Common myeloid progenitor, CD34-positive (primary cell): ENCODE measurements at regions not wholly inside any gene's neighbourhood (a gene's known extent, or its start where the extent isn't known, plus 50 kb on each side); places are given as distances from the start of the nearest gene placed in this dataset.

ENCODE experiments used
- CTCF ChIA-PET: fragments of 350-600 bp; sonication (Branson Sonifier 250); formaldehyde crosslinking; loops from one replicate; lab custom pipeline; 2021; ENCODE audit warnings: antibody characterized with exemption; lab: Charles Lee
- POLR2A ChIA-PET: fragments of 350-600 bp; sonication (Branson Sonifier 250); formaldehyde crosslinking; loops from one replicate; lab custom pipeline; 2021; ENCODE audit warnings: antibody characterized with exemption; lab: Charles Lee
- DNase-seq, 3 donors: peaks; one replicate each; pipeline versions ENCODE4 v3.0.0 to v3.0.0-alpha.2; 2013
- H3K27ac ChIP-seq, 2 experiments: 1 replicate in 1 of 2; 2 replicates in 1 of 2; pipeline ENCODE4 v1.7.0; 2013; ENCODE audit warnings: inconsistent platforms in 2 of 2, low read length in 2 of 2, mild to moderate bottlenecking in 2 of 2, low read depth in 1 of 2, moderate library complexity in 1 of 2; ENCODE audit not compliant: severe bottlenecking in 2 of 2, insufficient read depth in 1 of 2, poor library complexity in 1 of 2
- H3K27me3 ChIP-seq, 5 experiments: replicated peaks in 2 of 5; 1 replicate in 3 of 5; 2 replicates in 2 of 5; pipeline versions ENCODE4 v1.6.1 to v1.7.0; 2013; ENCODE audit warnings: low read length in 4 of 5, mild to moderate bottlenecking in 2 of 5, moderate library complexity in 2 of 5, inconsistent platforms in 1 of 5; ENCODE audit not compliant: insufficient read depth in 5 of 5, control insufficient read depth in 4 of 5
- H3K36me3 ChIP-seq, 4 experiments: 1 replicate in 2 of 4; 2 replicates in 2 of 4; pipeline versions ENCODE4 v1.6.1 to v1.7.0; 2013; ENCODE audit warnings: low read length in 3 of 4, control low read depth in 1 of 4, mild to moderate bottlenecking in 1 of 4; ENCODE audit not compliant: control insufficient read depth in 4 of 4, insufficient read depth in 4 of 4
- H3K4me1 ChIP-seq, 4 experiments: 1 replicate in 3 of 4; 2 replicates in 1 of 4; pipeline versions ENCODE4 v1.6.1 to v1.7.1; 2013; ENCODE audit warnings: low read length in 3 of 4, mild to moderate bottlenecking in 3 of 4, control low read depth in 1 of 4, inconsistent platforms in 1 of 4, moderate library complexity in 1 of 4; ENCODE audit not compliant: control insufficient read depth in 4 of 4, insufficient read depth in 4 of 4; ENCODE audit errors: control extremely low read depth in 1 of 4
- H3K4me3 ChIP-seq, 7 experiments: 1 replicate in 4 of 7; 2 replicates in 3 of 7; pipeline versions ENCODE4 v1.5.1 to v1.7.0; 2013; ENCODE audit warnings: mild to moderate bottlenecking in 7 of 7, low read length in 6 of 7, moderate library complexity in 6 of 7, inconsistent platforms in 2 of 7, low read depth in 2 of 7, control low read depth in 1 of 7; ENCODE audit not compliant: insufficient read depth in 4 of 7, control insufficient read depth in 1 of 7; ENCODE audit errors: extremely low read depth in 1 of 7
- H3K9me3 ChIP-seq, 5 experiments: 1 replicate in 4 of 5; 2 replicates in 1 of 5; pipeline versions ENCODE4 v1.6.1 to v1.7.1; 2013; ENCODE audit warnings: low read length in 4 of 5, mild to moderate bottlenecking in 2 of 5, inconsistent platforms in 1 of 5, low read depth in 1 of 5, moderate library complexity in 1 of 5; ENCODE audit not compliant: control insufficient read depth in 4 of 5, insufficient read depth in 2 of 5; ENCODE audit errors: control extremely low read depth in 1 of 5
- WGBS: methylation state at CpG from one replicate; pipeline ENCODE4 v1.1.5; 2013; ENCODE audit not compliant: insufficient coverage; 5-methylcytosine and 5-hydroxymethylcytosine counted together

DNA sequence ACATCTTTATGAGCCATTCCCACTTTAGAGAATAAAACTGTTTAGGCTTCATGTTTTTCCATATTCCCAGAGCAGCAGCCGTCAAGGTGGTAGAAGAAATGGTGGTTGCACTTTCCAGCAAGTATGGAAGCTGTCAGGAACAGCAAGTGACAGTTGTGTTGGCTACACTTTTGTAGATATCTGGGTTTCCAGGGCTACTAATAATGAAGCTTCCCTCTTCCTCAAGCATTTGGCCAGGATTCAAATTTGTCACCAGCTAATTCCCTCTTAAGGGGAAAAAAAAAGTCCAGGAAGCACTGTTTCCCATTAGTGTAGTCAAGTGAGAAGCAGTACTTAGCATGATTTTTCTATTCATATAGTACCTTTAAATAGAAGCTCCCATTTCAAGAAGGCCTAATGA is 252.8 kb downstream of the IGSF11 start:
- ChIA-PET CTCF (no interaction called here), POLR2A (no interaction called here)
- H3K4me3 ChIP-seq: no peak overlapping the region
- no CpG with 5 or more reads among the region's 1 CpG for WGBS
- H3K4me1 ChIP-seq: no peaks in the 10 kb centered on the region
- H3K27ac ChIP-seq: no peak overlapping the region
- peaks cover 0 to 3% (median 0%) of the 10 kb centered on the region in 5 experiments for H3K27me3 ChIP-seq
- H3K9me3 ChIP-seq: no peaks in the 10 kb centered on the region
- H3K36me3 ChIP-seq: no peaks in the 10 kb centered on the region
- no peak for DNase-seq

DNA sequence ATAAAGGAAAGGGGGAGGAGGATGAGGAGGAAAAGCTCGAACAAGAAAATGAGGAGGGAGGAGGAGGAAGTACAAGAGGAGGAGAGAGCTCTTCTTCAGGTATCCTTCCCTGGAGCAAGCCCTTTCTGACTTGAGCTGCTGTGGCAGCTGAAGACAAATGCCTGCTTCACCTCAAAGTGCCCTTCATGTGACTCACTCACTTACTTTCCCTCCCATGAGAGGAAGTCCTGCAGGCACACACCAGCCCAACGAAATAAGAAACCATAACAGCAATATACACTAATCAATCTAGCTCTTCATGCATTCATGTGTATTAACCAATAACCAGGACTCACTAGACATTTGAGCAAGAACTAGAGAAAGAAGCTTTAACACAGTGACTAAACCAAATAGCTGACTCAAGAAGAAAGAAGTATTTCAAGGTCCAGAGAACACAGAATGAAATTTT is 251.9 kb downstream of the IGSF11 start:
- POLR2A ChIA-PET: no interaction called here
- no peaks in the 10 kb centered on the region for H3K36me3 ChIP-seq
- no CpG with 5 or more reads among the region's 2 CpGs for WGBS
- no peak overlapping the region for H3K27ac ChIP-seq
- H3K9me3 ChIP-seq: no peaks in the 10 kb centered on the region
- H3K4me1 ChIP-seq: no peaks in the 10 kb centered on the region
- CTCF ChIA-PET: interaction anchor here (0.7 kb wide), 1 partner anchor 156 kb away, joined by 3 read pairs; no protein-coding TSS in a partner anchor
- no peak overlapping the region for H3K4me3 ChIP-seq
- H3K27me3 ChIP-seq: peaks cover 0 to 3% (median 0%) of the 10 kb centered on the region in 5 experiments
- no peak for DNase-seq

DNA sequence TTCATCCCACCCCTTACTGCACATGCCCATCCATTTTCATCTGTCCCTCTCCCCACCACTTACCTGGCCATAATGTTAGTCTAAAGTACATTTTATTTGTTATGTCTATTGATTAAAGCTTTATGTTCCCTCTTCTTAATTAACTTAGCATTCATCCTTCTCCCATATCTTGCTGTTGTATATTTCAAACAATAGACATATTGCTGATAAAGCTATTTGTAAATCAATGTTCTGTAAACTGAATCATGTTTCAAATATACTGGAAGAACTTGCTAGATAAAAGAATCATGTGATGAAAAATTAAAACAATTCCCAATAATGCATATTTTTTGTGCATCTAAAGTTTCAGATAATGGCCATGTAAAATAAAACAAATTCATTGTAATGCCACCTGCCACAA is 249.2 kb downstream of the IGSF11 start:
- no peak overlapping the region for H3K27ac ChIP-seq
- no peak for DNase-seq
- peaks cover 0 to 2% (median 0%) of the 10 kb centered on the region in 5 experiments for H3K27me3 ChIP-seq
- ChIA-PET POLR2A (no interaction called here), CTCF (no interaction called here)
- H3K9me3 ChIP-seq: no peaks in the 10 kb centered on the region
- H3K4me1 ChIP-seq: no peaks in the 10 kb centered on the region
- no peak overlapping the region for H3K4me3 ChIP-seq
- no peaks in the 10 kb centered on the region for H3K36me3 ChIP-seq

GRCh38 chr3:118791246-118791645 is 243.4 kb downstream of the IGSF11 start:
- DNase-seq: no peak
- no peak overlapping the region for H3K4me3 ChIP-seq
- H3K27me3 ChIP-seq: peaks cover 0 to 2% (median 0%) of the 10 kb centered on the region in 5 experiments

DNA sequence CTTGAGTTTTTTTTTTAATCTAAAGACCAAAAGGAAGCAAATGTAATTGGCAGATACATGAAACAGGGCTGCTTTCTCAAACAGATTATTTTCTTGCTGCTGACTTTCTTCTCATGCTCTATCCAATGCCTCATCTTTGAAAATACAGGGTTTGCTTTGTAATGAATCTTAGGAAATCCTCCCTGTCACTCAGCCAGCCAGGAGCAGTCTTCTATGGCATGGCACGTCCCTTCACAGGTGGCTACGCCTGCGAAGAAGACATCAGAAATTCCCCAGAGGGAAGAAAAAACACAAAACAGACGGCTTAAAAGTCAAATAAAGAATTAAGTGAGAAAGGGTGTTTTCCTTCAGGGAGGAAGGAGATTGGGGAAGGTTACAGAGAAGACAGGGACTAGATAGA is 242.5 kb downstream of the IGSF11 start:
- no peak for DNase-seq
- ChIA-PET POLR2A (no interaction called here), CTCF (no interaction called here)
- Histone ChIP-seq H3K9me3 (no peaks in the 10 kb centered on the region), H3K27me3 (peaks cover 0 to 2% (median 0%) of the 10 kb centered on the region in 5 experiments), H3K4me3 (no peak overlapping the region), H3K4me1 (no peaks in the 10 kb centered on the region), H3K36me3 (no peaks in the 10 kb centered on the region), H3K27ac (no peak overlapping the region)
- 91% methylated on average over 4 of the region's 4 CpGs for WGBS

More at GRCh38 chr3:118791246-118791645, 243.4 kb downstream of the IGSF11 start:
- no peak overlapping the region for H3K27ac ChIP-seq
- POLR2A ChIA-PET: no interaction called here
- H3K36me3 ChIP-seq: no peaks in the 10 kb centered on the region
- no peaks in the 10 kb centered on the region for H3K4me1 ChIP-seq
- no peaks in the 10 kb centered on the region for H3K9me3 ChIP-seq
- 65% methylated on average over 2 of the region's 5 CpGs for whole genome bisulfite sequencing
- CTCF ChIA-PET: no interaction called here

DNA sequence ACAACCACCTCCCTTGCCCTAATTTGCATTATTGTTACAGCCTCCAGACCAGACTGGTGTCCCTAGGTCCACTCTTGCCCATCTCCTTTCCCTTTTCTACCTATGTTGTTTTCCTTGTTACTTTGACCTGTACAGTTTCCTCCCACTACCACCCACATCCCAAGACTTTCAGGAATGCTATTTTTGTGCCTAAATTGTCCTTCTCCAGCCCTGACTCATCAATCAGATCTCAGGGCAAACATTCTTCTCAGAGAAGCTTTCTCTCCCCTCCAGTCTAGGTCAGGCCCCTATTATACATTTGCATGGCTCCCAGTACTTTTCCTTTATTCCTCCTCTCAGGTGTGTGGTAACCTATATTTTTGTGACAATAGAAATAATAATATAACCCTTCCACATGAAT is 241.5 kb downstream of the IGSF11 start:
- ChIA-PET CTCF (no interaction called here), POLR2A (no interaction called here)

GRCh38 chr3:118799303-118799702 is 235.3 kb downstream of the IGSF11 start:
- WGBS: 95% methylated on average over 3 of the region's 3 CpGs
- H3K9me3 ChIP-seq: no peaks in the 10 kb centered on the region
- H3K36me3 ChIP-seq: no peaks in the 10 kb centered on the region
- no peak for DNase-seq
- H3K27ac ChIP-seq: no peak overlapping the region
- POLR2A ChIA-PET: no interaction called here
- H3K4me3 ChIP-seq: no peak overlapping the region
- CTCF ChIA-PET: no interaction called here
- no peaks in the 10 kb centered on the region for H3K4me1 ChIP-seq
- H3K27me3 ChIP-seq: no peaks in the 10 kb centered on the region

More for the DNA sequence above, 241.5 kb downstream of the IGSF11 start:
- no peaks in the 10 kb centered on the region for H3K4me1 ChIP-seq
- no peak for DNase-seq
- H3K27ac ChIP-seq: no peak overlapping the region
- no peaks in the 10 kb centered on the region for H3K9me3 ChIP-seq
- peak overlapping the region in 1 of 7 experiments; percentile 1 for H3K4me3 ChIP-seq
- no peaks in the 10 kb centered on the region for H3K36me3 ChIP-seq
- H3K27me3 ChIP-seq: peaks cover 0 to 2% (median 0%) of the 10 kb centered on the region in 5 experiments
